ENCODE measurements at regions not wholly inside any gene's neighbourhood (a gene's known extent, or its start where the extent isn't known, plus 50 kb on each side); places are given as distances from the start of the nearest gene placed in this dataset.
"Not testable (repeated sequence)": the region's sequence is repeated elsewhere in the genome, so short reads cannot be mapped to it uniquely, and the experiment has no call there.

DNA sequence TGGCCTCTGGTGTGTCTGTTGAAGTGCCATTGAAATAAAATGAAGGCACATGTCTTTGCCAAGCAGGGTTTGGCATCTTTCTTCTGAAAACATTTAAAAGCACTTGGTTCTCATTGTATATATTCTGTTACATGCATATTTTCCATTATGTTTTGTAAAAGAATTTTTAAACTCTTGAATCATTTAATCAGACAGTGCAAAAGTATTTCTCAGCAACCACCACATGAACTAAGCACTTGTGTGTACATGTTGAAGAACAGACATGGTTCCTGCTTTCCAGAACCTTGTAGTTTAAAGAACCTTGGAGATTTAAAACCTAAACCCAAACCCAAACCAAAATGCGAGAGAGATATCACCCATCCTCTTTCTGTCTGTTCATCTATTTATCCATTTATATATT, 220.3 kb upstream of the GIMD1 start:
- DNase-seq: no peak

DNA sequence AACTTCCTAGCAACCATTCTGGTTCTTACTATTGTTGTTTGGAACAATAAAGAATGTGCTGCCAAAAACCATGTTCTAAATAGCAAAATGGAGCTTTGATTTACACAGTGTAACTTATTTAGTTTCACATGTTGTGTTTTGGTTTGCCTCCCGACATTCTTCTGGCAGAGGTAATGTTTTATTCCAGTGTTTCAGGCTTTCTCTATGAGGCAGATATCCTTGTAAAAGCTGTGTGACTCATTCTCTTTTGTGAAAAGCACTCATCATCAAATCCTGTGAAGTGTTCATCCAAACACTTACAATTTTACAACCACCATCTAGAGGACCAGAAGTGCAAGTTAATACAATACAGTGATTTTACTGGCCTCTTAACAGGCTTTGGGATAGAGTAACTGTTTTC, 219.0 kb upstream of the GIMD1 start:
- DNase-seq: no peak

DNA sequence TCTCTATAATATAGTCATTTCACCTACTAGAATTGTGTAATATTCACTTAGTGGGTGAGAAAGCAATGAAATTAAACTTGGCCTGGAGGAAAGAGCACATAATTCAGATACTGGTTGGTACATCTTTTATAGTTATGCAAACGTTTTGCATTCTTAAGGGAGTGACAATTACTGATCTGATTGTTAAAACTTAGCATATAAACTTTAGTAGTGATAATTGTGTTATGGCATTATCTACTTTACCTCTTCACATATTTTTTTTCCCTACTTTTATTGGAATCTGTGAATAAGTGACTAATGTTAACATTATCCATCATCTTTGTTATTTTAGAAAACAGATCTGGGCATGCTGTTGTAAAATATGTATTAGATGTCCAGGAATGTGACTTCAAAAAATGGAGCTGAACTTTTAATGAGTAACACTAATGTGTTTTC, 217.4 kb upstream of the GIMD1 start:
- no peak for DNase-seq

DNA sequence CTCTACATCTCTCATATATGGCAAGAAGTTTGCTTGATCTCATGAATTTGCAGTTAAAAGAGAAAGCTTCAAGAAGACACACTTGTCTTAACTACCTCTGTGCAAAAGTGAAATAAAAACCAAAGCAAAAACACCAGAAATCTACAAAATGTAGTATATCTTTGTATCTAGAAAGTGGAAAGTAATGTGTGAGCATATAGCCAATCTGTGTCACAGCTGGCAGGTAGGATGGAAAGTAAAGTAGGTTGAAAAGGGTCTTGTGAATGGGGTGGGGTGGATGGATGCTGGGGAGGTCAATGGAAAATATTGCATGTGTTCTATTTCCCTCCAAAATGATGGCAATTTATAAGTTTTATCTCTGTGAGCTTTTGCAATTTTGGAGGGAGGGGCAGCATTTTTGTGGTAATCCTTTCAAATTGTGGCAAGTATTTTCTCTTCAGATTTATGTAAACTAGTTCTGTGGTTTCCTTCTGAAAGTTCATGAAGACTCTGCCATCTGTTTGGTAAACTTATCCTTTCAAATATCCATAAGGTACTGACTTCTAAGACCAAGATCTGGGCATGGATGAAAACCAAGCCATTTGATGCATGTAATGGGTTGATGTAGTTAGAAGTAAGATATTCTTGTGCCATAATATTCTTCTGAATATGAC, 215.9 kb upstream of the GIMD1 start:
- DNase-seq: no peak

DNA sequence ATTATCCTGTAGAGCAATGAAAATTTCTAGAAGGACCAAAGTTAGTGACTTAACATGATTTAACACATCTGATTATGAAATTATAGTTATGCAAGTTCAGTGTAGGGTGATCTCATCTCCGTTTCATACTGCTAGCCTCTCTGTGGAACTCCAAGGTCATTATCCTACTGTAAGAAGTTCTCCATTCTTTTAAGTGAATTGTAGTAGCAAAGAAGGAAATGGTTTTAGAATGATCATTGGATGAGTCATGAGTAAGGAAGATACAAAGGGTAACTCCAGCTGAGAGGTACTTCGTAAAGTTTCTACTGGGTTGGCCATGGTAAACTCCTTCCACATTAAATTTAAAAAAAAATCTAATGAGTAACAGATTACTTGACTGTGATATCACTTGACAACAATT, 215.0 kb upstream of the GIMD1 start:
- DNase-seq: no peak

DNA sequence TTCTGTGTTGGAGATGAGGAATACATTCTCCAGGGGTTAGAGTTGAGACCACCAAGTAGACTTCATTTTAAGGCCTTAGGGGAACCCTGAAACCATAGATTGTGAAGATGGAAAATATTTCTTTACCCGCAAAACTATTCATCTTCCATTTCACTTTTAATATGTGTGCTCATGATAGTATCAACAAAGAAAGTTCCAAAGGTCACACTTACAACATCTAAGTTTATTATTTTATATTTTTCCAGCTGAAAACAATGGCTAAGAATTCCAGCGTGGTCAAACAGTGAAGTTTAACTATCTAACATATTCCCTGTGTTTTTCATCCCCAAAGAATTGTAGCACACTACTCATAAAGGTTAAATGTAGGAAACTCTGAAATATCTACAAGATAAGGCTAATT, 214.5 kb upstream of the GIMD1 start:
- no peak for DNase-seq

DNA sequence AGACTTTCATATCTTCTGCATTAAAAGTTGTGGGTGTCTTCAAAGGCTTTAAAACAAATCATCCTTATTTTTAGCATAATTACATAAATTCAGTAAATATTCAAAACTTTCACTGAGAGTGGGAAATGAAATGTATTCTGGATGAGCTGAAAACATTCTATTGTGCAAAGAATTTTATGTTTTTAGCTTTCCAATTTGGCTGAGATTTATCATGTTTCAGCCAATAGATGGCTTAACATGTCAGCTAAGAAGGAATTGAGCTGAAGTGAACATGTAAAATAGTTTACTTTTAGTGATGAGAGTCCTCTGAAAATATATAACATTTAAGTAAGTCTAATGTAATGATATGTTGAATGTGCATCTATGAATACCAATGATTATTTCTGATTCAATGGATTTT, 213.5 kb upstream of the GIMD1 start:
- no peak for DNase-seq

DNA sequence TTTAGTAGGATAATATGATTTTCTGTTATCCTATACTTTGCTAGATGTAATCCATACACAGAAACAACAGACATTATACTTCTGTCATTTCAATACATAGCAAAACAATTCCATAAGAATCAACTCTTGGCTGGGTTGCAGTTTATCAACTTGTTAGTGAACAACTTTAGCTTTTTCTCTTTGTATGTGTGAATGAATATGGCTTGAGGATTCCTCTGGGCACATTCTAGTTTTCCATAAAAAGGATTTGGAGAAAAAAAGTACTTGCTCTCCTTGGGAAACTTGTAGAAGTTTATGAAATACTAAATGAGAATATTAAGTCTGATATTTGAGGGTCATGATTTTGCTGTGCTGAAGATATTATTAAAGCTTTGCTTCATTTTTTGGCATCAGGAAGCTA, 210.7 kb upstream of the GIMD1 start:
- no peak for DNase-seq

DNA sequence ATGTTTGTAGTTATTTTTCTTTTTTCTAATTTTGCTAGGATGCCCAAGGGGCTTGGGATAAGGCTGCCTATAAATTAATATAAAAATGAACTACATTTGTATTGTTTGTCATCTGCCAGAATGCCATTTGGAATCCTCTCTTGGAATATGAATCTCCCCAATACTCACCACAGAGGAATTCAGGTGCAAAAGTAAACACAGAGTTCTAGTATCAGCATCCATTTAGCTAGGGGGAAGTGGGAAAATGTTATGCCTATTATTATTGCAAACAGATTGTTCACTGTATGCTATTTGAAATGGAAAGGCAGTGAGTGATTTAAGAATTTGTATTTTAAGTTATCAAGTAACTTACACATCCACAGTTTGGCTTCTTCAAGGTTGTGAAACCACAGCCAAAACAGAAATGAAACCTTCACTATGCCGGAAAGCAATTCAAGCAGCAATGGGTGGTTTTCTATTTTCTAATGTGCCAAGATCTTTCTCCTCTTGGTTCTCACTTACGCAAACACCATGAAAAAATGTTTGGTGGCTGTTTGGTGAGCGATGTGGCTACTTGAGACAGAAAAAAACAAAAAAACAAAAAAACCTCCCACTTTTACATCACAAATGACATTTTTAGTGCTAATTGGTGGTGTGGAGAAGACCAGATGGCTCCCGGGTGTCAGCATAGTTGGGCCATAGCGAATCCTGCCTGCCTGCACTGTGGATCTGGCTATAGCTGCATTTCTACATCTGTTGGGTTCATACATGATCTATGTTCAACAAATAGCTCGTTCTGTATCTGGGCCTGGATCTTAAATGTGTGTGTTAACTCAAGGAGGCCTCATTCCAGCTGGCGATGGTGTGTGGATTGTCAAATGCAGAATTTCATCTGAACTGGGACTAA, 200.8 kb upstream of the GIMD1 start:
- no peak for DNase-seq

DNA sequence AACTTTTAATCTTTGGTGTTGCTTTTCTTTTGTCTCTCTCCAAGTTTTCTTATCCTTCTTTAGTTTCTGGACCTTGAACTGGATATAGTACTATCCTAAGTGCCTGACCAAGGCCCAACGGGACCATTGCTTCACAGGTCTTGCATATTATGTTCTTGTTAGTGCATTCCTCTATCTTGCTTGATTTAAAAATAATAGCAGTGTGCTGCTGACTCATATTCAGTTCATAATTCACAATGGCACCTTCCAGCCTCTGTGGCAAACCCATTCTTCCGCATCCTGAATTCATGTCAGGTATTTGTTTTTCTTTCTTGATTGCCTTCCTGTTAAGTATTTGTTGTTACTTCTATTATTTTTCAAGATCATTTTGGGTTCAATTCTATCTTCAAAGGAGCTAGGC, 197.1 kb upstream of the GIMD1 start:
- DNase-seq: no peak

DNA sequence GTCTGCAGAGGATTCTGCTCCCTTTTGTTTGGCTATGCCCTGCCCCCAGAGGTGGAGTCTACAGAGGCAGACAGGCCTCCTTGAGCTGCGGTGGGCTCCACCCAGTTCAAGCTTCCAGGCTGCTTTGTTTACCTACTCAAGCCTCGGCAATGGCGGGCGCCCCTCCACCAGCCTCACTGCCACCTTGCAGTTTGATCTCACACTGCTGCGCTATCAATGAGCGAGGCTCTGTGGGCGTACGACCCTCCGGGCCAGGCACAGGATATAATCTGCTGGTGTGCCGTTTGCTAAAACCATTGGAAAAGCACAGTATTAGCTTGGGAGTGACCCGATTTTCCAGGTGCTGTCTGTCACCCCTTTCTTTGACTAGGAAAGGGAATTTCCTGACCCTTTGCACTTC, 195.1 kb upstream of the GIMD1 start:
- DNase-seq: not testable (repeated sequence)

DNA sequence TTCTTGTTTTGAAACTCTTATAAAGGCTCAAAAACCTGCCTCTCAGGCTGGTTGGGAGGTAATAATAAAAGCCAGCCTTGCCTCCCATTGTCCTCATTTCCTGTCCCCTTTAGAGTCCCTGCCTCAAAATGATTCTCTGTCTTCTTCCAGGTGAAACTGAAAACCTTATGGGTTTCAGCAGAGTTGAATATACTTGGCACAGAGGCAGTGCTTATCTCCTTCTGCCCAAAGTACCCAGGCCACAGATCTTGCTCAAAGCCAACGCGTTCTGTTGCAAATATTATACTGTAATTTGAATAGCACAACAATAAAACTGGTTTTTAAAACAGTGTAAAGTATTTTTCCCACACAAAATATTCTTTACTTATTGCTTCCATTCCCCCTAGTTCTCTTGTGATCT, 183.1 kb upstream of the GIMD1 start:
- DNase-seq: no peak

DNA sequence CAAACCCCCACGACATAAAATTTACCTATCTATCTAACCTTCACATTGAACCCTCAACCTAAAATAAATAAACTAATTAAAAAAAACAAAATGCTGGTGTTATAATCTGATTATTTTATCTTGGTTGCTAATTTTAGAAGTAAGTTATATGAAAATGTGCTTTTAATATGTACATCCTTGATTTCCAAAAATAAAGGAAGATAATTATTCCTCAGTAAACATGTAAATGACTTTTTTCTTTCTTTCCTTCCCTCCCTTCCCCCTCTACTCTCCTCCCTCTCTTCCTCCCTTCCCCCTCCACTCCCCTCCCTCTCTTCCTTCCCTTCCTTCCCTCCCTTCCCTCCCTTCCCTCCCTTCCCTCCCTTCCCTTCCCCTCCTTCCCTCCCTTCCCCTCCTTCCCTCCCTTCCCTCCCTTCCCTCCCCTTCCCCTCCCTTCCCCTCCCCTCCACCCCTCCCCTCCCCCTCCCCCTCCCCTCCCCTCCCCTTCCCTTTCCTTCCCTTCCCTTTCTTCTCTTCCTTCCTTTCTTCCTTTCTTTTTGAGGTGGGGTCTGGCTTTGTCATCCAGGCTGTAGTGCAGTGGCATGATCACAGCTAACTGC, 180.0 kb upstream of the GIMD1 start:
- no peak for DNase-seq

DNA sequence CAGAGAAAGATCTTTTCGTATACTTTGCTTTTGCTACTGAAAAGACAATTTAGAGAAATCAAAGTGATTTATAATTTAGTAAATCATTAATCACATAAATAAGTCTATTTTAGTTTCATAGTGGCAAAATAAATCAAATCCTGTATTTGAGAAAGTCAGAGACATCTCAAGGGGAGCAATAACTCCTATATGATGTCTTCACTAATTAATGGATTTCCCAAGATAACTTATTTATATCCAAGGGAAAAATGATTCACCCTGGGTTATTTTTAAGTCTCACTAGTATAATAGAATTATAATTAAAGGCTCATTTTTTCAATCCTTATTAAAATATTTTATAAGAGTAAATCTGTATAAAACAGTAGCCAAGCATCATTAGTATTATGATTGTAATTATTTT, 177.8 kb upstream of the GIMD1 start:
- no peak for DNase-seq

DNA sequence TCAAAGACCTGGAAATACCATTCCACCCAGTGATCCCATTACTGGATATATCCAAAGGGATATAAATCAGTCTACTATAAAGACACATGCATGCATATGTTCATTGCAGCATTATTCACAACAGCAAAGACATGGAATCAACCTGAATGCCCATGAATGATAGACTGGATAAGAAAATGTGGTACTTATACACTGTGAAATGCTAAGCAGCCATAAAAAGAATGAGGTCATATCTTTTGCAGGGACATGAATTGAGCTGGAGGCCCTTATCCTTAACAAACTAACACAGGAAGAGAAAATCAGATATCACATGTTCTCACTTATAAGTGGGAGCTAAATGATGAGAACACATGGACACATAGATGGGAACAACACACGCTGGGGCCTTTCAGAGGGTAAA, 174.0 kb upstream of the GIMD1 start:
- not testable (repeated sequence) for DNase-seq

DNA sequence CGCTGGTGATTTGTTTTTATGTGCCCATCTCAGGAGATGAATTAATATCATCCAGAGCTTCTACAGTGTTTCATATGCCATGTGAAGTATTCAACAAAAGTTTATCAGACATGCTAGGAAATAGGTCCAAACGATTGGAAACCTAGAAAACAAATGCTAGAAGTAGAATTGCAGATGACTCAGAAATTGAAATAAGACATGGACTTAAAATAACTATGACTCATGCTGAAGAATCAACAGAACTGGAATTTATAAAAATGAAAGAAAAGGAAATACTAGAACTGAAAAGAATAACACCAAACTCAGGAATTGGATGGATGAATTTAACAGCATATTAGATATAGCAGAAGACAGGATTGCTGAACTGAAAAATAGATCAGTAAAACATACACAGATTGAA, 172.7 kb upstream of the GIMD1 start:
- DNase-seq: no peak

DNA sequence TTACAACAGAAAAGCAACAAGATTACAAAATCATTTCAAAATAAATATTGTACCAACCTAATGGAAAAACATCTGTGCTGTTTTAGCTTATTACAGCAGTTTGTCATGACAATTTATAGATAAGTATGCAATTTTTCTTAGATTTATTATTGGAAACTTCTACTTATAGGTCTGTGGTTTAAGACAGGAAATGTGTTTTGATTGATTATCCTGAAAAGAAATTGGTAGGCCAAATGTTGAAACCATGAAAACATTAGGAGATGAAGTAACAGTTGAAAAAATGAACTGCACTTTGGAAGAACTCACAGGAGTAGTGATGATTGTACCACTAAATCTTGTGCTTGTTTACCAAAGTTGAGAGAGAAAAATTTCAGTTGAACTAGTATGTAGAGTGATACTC, 162.2 kb upstream of the GIMD1 start:
- DNase-seq: no peak

DNA sequence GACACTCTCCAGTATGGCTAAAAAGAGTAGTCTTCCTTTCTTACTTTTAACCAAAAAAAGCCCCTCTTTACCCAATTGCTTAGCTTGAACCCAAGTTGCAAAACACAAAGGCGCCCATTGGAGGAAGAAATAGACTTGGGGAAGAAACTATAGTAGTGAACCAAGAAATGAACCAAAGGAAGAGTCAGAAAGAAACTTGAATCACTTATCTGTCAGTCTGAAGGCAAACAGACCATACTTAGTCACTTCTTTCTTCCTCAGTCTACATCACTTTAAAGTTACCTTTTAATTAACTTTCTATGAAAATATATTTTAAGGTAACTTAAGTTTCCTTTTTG, 161.4 kb upstream of the GIMD1 start:
- no peak for DNase-seq

DNA sequence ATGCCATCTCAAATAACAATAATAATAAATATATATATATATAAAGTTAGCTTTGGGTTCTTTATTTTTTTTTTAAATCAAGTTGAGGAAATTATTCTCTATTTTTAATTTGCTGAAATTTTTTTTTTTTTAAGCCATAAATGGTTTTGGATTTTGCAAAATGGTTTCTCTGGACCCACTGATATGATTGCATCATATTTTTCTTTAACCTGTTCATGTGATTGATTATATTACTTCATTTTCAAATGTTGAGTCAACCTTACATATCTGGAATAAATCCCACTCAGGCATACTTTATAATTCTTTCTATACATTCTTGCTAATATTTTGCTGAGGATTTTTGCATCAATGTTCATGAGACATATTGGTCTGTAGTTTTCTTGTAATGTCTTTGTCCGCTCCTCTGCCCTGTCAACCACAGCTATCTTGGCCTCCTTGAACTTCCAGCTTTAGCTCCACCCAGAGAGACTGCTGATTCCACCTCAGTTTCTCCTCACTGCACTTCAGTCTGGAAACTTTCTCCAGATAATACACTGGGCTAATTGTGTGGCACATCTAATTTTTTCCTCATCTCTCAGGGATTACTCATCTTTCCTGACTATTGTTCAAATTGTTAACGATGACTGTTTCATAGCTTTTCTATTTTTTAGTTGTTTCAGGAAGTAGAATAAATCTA, 160.9 kb upstream of the GIMD1 start:
- DNase-seq: no peak

DNA sequence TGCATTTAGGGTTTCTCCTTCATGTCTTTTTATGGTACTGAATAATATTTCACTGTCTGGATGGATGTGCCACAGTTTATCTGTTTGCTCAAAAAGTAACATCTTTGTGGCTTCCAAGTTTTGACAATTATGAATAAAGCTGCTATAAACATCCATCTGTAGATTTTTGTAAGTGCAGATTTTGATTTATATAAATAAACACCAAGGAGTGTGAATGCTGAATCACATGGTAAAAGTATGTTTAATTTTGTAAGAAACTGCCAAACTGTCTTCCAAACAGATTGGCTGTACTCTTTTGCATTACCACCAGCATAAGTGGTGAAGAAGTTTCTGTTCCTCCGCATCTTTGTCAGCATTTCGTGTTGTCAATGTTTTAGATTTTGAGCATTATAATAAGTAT, 158.7 kb upstream of the GIMD1 start:
- no peak for DNase-seq

DNA sequence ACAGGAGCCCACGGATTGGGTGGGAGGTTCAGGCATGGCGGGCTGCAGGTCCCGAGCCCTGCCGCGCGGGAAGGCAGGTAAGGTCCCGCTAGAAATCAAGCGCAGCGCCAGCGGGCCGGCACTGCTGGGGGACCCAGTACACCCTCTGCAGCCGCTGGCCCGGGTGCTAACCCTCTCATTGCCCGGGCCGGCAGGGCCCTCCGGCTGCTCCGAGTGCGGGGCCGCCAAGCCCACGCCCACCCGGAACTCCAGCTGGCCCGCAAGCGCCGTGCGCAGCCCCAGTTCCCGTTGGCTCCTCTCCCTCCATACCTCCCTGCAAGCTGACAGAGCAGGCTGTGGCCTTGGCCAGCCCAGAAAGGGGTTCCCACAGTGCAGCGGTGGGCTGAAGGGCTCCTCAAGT, 156.8 kb upstream of the GIMD1 start:
- DNase-seq: not testable (repeated sequence)

DNA sequence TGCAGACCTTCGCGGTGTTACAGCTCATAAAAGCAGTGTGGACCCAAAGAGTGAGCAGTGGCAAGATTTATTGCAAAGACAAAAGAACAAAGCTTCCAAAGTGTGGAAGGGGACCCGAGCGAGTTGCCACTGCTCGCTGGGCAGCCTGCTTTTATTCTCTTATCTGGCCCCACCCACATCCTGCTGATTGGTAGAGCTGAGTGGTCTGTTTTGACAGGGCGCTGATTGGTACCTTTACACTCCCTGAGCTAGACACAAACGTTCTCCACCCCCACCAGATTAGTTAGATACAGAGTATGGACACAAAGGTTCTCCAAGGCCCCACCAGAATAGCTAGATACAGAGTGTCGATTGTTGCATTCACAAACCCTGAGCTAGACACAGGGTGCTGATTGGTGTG, 156.2 kb upstream of the GIMD1 start:
- not testable (repeated sequence) for DNase-seq

DNA sequence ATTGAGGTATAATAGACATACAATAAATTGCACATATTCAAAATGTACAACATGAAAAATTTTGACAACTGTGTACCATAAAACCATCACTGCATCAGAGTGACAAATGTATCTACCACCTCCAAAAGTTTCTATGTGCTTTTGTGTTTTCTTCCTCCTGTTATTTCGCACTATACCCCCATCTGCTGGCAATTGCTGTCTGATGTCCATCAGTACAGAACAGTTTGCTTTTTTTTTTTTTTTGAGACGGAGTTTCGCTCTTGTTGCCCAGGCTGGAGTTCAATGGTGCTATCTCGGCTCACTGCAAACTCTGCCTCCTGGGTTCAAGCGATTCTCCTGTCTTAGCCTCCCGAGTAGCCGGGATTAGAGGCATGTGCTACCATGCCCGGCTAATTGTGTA, 154.3 kb upstream of the GIMD1 start:
- no peak for DNase-seq

DNA sequence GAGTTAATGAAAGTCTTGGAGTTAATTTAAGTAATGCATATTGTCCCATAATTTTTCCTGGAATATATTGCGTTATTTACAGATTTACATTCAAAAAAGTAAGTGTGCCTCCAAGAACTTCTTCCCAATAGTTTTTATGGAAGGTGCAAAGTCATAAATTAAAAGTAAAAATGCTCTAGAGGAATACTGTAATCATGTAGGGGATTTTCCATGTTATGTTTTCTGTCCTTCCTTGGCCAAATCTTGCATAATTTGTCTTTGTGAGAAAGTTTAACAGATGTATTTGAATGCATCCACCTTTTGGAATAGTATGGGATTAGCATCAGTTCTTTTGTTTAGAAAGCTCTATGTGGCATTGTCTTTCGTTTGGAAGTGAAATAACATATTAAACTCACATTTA, 144.1 kb upstream of the GIMD1 start:
- no peak for DNase-seq

Data from NCI-H524 treated with DMSO at 0.1 percent for 48 hours (cell line).